SK-N-SH (cell line): ENCODE measurements at regions not wholly inside any gene's neighbourhood (a gene's known extent, or its start where the extent isn't known, plus 50 kb on each side); places are given as distances from the start of the nearest gene placed in this dataset.

Experiments used
- CTCF ChIP-seq: fragments of 200-600 bp; sonication (generic); IDR thresholded peaks from 2 replicates; pipeline ENCODE4 v1.6.1; 2017; ENCODE audit warnings: antibody characterized with exemption, mild to moderate bottlenecking, moderate library complexity
- EZH2phosphoT487 ChIP-seq: fragments of 200-600 bp; sonication (generic); IDR thresholded peaks from 2 replicates; pipeline ENCODE4 v1.6.1; 2017; ENCODE audit warnings: low read depth, mixed run types, mild to moderate bottlenecking, antibody characterized with exemption, moderate library complexity, borderline replicate concordance
- FOXM1 ChIP-seq: IDR thresholded peaks from 2 replicates; pipeline ENCODE4 v1.4.0; 2012; ENCODE audit warnings: low read depth, mild to moderate bottlenecking
- GATA2 ChIP-seq: sonication (generic); formaldehyde crosslinking; IDR thresholded peaks from 2 replicates; pipeline ENCODE4 v1.5.0; 2020; ENCODE audit warnings: mild to moderate bottlenecking, missing genetic modification reagents
- IRF3 ChIP-seq: fragments of 150-350 bp; IDR thresholded peaks from 2 replicates; pipeline ENCODE4 v1.6.1; 2016; ENCODE audit warnings: mild to moderate bottlenecking, low read depth, low read length
- NRF1 ChIP-seq: IDR thresholded peaks from 2 replicates; pipeline ENCODE4 v1.6.1; 2012; ENCODE audit warnings: low read depth, mild to moderate bottlenecking, low read length
- POLR2AphosphoS5 ChIP-seq: IDR thresholded peaks from 2 replicates; pipeline ENCODE4 v1.6.1; 2012; ENCODE audit warnings: low read depth, low read length
- RCOR1 ChIP-seq: fragments of 150-350 bp; IDR thresholded peaks from 2 replicates; pipeline ENCODE4 v1.6.1; 2017; ENCODE audit warnings: antibody characterized with exemption, low read length
- REST ChIP-seq: IDR thresholded peaks from 2 replicates; pipeline ENCODE4 v1.6.1; 2012; ENCODE audit warnings: mild to moderate bottlenecking, low read depth, low read length, moderate library complexity
- RFX5 ChIP-seq: IDR thresholded peaks from 2 replicates; pipeline ENCODE4 v1.6.1; 2012; ENCODE audit warnings: mild to moderate bottlenecking, improper control_type of control experiment, low read length
- RXRA ChIP-seq: IDR thresholded peaks from 2 replicates; pipeline ENCODE4 v1.4.0; 2012; ENCODE audit warnings: low read depth, mild to moderate bottlenecking, borderline replicate concordance
- SIN3A ChIP-seq: IDR thresholded peaks from 2 replicates; pipeline ENCODE4 v1.6.1; 2012; ENCODE audit warnings: low read depth, mild to moderate bottlenecking, low read length, moderate library complexity, borderline replicate concordance
- TAF1 ChIP-seq: IDR thresholded peaks from 2 replicates; pipeline ENCODE4 v1.6.1; 2012; ENCODE audit warnings: low read depth, mild to moderate bottlenecking, low read length, moderate library complexity, borderline replicate concordance
- YY1 ChIP-seq: IDR thresholded peaks from 2 replicates; pipeline ENCODE4 v1.4.0; 2012; ENCODE audit warnings: low read depth, mild to moderate bottlenecking

GRCh38 chrX:127606590-127606989, 445.6 kb downstream of the ACTRT1 start:
- TF ChIP-seq CTCF (no peak), YY1 (no peak), SIN3A (no peak), IRF3 (no peak), GATA2 (CRISPR knock-in tag) (no peak), FOXM1 (no peak), RXRA (no peak), TAF1 (no peak), REST (no peak), RFX5 (no peak), EZH2phosphoT487 (no peak), RCOR1 (no peak), NRF1 (no peak), POLR2AphosphoS5 (no peak)
